Astrocyte (in vitro differentiated cells and primary cell): ENCODE measurements at regions not wholly inside any gene's neighbourhood (a gene's known extent, or its start where the extent isn't known, plus 50 kb on each side); places are given as distances from the start of the nearest gene placed in this dataset.

ENCODE experiments used
- DNase-seq: peaks from one replicate; pipeline ENCODE4 v3.0.0-alpha.2; 2010; ENCODE audit warnings: low read depth
- FAIRE-seq: peaks from 2 replicates; lab custom pipeline; 2011; peaks lifted over from hg19 to GRCh38; lab: Jason Lieb, UNC
- H2AFZ ChIP-seq: 2 replicates; pipeline ENCODE4 v1.6.0; 2012; ENCODE audit warnings: low read depth, low read length, inconsistent platforms
- H3K27ac ChIP-seq: 2 replicates; pipeline ENCODE4 v1.5.1; 2011; ENCODE audit warnings: low read depth, low read length, inconsistent platforms
- H3K27me3 ChIP-seq: 2 replicates; pipeline ENCODE4 v1.6.0; 2011; ENCODE audit warnings: low read length, inconsistent platforms; ENCODE audit not compliant: insufficient read depth
- H3K36me3 ChIP-seq: 2 replicates; pipeline ENCODE4 v1.5.1; 2011; ENCODE audit warnings: low read length, inconsistent platforms; ENCODE audit not compliant: insufficient read depth
- H3K4me1 ChIP-seq: 2 replicates; pipeline ENCODE4 v1.5.1; 2011; ENCODE audit warnings: low read length, inconsistent platforms; ENCODE audit not compliant: insufficient read depth
- H3K4me2 ChIP-seq: 2 replicates; pipeline ENCODE4 v1.6.0; 2012; ENCODE audit warnings: low read length, inconsistent platforms
- H3K4me3 ChIP-seq: 2 replicates; pipeline ENCODE4 v1.5.1; 2011; ENCODE audit warnings: low read depth, mild to moderate bottlenecking, low read length, inconsistent platforms; ENCODE audit not compliant: insufficient read depth
- H3K79me2 ChIP-seq: 2 replicates; pipeline ENCODE4 v1.6.0; 2012; ENCODE audit warnings: mild to moderate bottlenecking, low read length, inconsistent platforms; ENCODE audit not compliant: insufficient read depth
- H3K9ac ChIP-seq: 2 replicates; pipeline ENCODE4 v1.6.0; 2012; ENCODE audit warnings: mild to moderate bottlenecking, low read length, inconsistent platforms
- H3K9me3 ChIP-seq: 2 replicates; pipeline ENCODE4 v1.5.1; 2012; ENCODE audit warnings: low read depth, mild to moderate bottlenecking, low read length, inconsistent platforms; ENCODE audit not compliant: insufficient read depth
- H4K20me1 ChIP-seq: 2 replicates; pipeline ENCODE4 v1.6.0; 2012; ENCODE audit warnings: low read length, inconsistent platforms; ENCODE audit not compliant: insufficient read depth
- H3K27ac Mint-ChIP-seq: one replicate; pipeline ENCODE4 v1.8.0; 2021; ENCODE audit warnings: mild to moderate bottlenecking, mixed read lengths; ENCODE audit not compliant: unreplicated experiment
- H3K27me3 Mint-ChIP-seq: one replicate; pipeline ENCODE4 v1.8.0; 2021; ENCODE audit warnings: low read depth, mixed read lengths; ENCODE audit not compliant: unreplicated experiment
- H3K36me3 Mint-ChIP-seq: one replicate; pipeline ENCODE4 v1.8.0; 2021; ENCODE audit warnings: low read depth, mixed read lengths; ENCODE audit not compliant: unreplicated experiment
- H3K4me1 Mint-ChIP-seq: one replicate; pipeline ENCODE4 v1.8.0; 2021; ENCODE audit warnings: low read depth, mixed read lengths; ENCODE audit not compliant: unreplicated experiment
- H3K4me3 Mint-ChIP-seq: one replicate; pipeline ENCODE4 v1.8.0; 2021; ENCODE audit warnings: mild to moderate bottlenecking, moderate library complexity, mixed read lengths; ENCODE audit not compliant: unreplicated experiment
- H3K9me3 Mint-ChIP-seq: one replicate; pipeline ENCODE4 v1.8.0; 2021; ENCODE audit warnings: mild to moderate bottlenecking, mixed read lengths; ENCODE audit not compliant: unreplicated experiment
- CTCF ChIP-seq: IDR thresholded peaks from 2 replicates; pipeline ENCODE4 v1.5.1; 2011; ENCODE audit warnings: low read depth, mild to moderate bottlenecking, inconsistent platforms, low read length, moderate library complexity; ENCODE audit not compliant: insufficient read depth
- EZH2 ChIP-seq: IDR thresholded peaks from 2 replicates; pipeline ENCODE4 v1.6.1; 2012; ENCODE audit warnings: mild to moderate bottlenecking, low read length, inconsistent platforms; ENCODE audit not compliant: insufficient read depth

- H3K4me1 ChIP-seq: no peaks in the 10 kb centered on the region
- H3K27ac Mint-ChIP-seq: no peak overlapping the region
- no peak for DNase-seq
- H3K79me2 ChIP-seq: no peaks in the 10 kb centered on the region
- H3K4me3 ChIP-seq: no peak overlapping the region
- no peak overlapping the region for H3K9ac ChIP-seq
- no peaks in the 10 kb centered on the region for H3K9me3 ChIP-seq
- peaks cover 2% of the 10 kb centered on the region for H3K27me3 Mint-ChIP-seq
- no peak overlapping the region for H3K27ac ChIP-seq
- no peak for FAIRE-seq
- H4K20me1 ChIP-seq: no peaks in the 10 kb centered on the region
- TF ChIP-seq CTCF (no peak), EZH2 (no peak)
- H3K4me2 ChIP-seq: no peak overlapping the region
- H3K4me1 Mint-ChIP-seq: peaks cover 5% of the 10 kb centered on the region
- H2AFZ ChIP-seq: no peak overlapping the region
- no peaks in the 10 kb centered on the region for H3K27me3 ChIP-seq
- no peaks in the 10 kb centered on the region for H3K36me3 ChIP-seq
- peaks cover 7% of the 10 kb centered on the region for H3K9me3 Mint-ChIP-seq
- no peaks in the 10 kb centered on the region for H3K36me3 Mint-ChIP-seq
- H3K4me3 Mint-ChIP-seq: no peak overlapping the region
Measured at GRCh38 chr16:79726902-79727301, 126.4 kb upstream of the MAF start.

GRCh38 chr16:79725051-79725450 lies 124.5 kb upstream of the MAF start:
- H3K27me3 Mint-ChIP-seq: peaks cover 8% of the 10 kb centered on the region
- no peak overlapping the region for H3K4me3 Mint-ChIP-seq
- H3K4me3 ChIP-seq: no peak overlapping the region
- no peaks in the 10 kb centered on the region for H3K9me3 ChIP-seq
- H3K27me3 ChIP-seq: no peaks in the 10 kb centered on the region
- no peak overlapping the region for H3K27ac Mint-ChIP-seq
- DNase-seq (no peak), FAIRE-seq (no peak)
- H2AFZ ChIP-seq: no peak overlapping the region
- H3K9ac ChIP-seq: no peak overlapping the region
- H3K36me3 ChIP-seq: no peaks in the 10 kb centered on the region
- H3K4me1 ChIP-seq: no peaks in the 10 kb centered on the region
- H3K4me2 ChIP-seq: no peak overlapping the region
- H3K9me3 Mint-ChIP-seq: peaks cover 7% of the 10 kb centered on the region
- no peak for TF ChIP-seq CTCF
- TF ChIP-seq EZH2: no peak
- H3K4me1 Mint-ChIP-seq: peaks cover 5% of the 10 kb centered on the region
- H3K36me3 Mint-ChIP-seq: no peaks in the 10 kb centered on the region
- H3K79me2 ChIP-seq: no peaks in the 10 kb centered on the region
- no peaks in the 10 kb centered on the region for H4K20me1 ChIP-seq
- no peak overlapping the region for H3K27ac ChIP-seq

- FAIRE-seq (no peak), DNase-seq (no peak)
- Mint-ChIP-seq H3K4me1 (peaks cover 5% of the 10 kb centered on the region), H3K27me3 (peaks cover 8% of the 10 kb centered on the region), H3K27ac (no peak overlapping the region), H3K36me3 (no peaks in the 10 kb centered on the region), H3K9me3 (peaks cover 5% of the 10 kb centered on the region), H3K4me3 (no peak overlapping the region)
- Histone ChIP-seq H3K4me1 (no peaks in the 10 kb centered on the region), H3K79me2 (no peaks in the 10 kb centered on the region), H3K4me2 (no peak overlapping the region), H3K9me3 (no peaks in the 10 kb centered on the region), H4K20me1 (no peaks in the 10 kb centered on the region), H3K4me3 (no peak overlapping the region), H3K27me3 (no peaks in the 10 kb centered on the region), H2AFZ (no peak overlapping the region), H3K9ac (no peak overlapping the region), H3K36me3 (no peaks in the 10 kb centered on the region), H3K27ac (no peak overlapping the region)
- no peak for TF ChIP-seq CTCF
- TF ChIP-seq EZH2: no peak
Measured at GRCh38 chr16:79723583-79724168, 123.1 kb upstream of the MAF start.
